Right lobe of liver (tissue), 4 donors: ENCODE measurements at regions not wholly inside any gene's neighbourhood (a gene's known extent, or its start where the extent isn't known, plus 50 kb on each side); places are given as distances from the start of the nearest gene placed in this dataset.

Experiments used
- POLR2A ChIP-seq: fragments of 450-650 bp; IDR thresholded peaks from one replicate; pipeline ENCODE4 v1.6.1; 2017; ENCODE audit warnings: antibody characterized with exemption, mild to moderate bottlenecking
- TF ChIP-seq, protein P1 (sequence below), 4 donors: fragments of 200-600 bp in 3 of 4; fragments of 450-650 bp in 1 of 4; IDR thresholded peaks; one replicate each; pipeline versions ENCODE4 v1.5.1 to v1.8.0; 2016 to 2022; ENCODE audit warnings: antibody characterized with exemption in 4 of 4, mild to moderate bottlenecking in 2 of 4
- donor health status: DM: no; HTN: no; CAD: no.
- donor health status: DM: no; HTN: no; CAD: no.
- donor health status: DM: no; HTN: yes; CAD: no.

DNA sequence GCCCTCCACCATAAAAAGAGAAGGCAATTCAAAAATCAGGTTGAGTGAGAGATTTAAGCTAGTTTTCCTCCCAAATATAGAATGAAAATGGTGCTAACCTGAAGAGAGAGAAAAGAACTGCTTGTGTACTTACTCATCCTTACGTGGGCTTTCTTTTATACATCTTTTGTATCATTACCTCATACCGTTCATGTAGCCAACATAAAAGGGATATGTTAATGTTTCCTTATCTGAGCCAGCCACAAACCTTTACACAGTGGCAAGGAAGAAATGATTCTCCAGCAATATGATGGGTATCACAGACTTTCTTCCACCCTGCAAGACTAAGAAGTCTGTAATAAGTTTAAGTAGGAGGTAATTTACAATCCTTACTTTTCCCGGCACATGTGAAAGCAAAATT, 600.8 kb upstream of the ZNF385D start:
- TF ChIP-seq POLR2A: no peak
- TF ChIP-seq, protein P1, sequence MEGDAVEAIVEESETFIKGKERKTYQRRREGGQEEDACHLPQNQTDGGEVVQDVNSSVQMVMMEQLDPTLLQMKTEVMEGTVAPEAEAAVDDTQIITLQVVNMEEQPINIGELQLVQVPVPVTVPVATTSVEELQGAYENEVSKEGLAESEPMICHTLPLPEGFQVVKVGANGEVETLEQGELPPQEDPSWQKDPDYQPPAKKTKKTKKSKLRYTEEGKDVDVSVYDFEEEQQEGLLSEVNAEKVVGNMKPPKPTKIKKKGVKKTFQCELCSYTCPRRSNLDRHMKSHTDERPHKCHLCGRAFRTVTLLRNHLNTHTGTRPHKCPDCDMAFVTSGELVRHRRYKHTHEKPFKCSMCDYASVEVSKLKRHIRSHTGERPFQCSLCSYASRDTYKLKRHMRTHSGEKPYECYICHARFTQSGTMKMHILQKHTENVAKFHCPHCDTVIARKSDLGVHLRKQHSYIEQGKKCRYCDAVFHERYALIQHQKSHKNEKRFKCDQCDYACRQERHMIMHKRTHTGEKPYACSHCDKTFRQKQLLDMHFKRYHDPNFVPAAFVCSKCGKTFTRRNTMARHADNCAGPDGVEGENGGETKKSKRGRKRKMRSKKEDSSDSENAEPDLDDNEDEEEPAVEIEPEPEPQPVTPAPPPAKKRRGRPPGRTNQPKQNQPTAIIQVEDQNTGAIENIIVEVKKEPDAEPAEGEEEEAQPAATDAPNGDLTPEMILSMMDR (IDR thresholded peaks at IDR 0.05): no peak
